Pancreas (tissue), 10 donors: ENCODE measurements at regions not wholly inside any gene's neighbourhood (a gene's known extent, or its start where the extent isn't known, plus 50 kb on each side); places are given as distances from the start of the nearest gene placed in this dataset.

Experiments
- ATAC-seq, 4 donors: fragments of 200-7000 bp; cut with Tn5 transposase; one replicate each; pipeline versions ENCODE4 v1.8.0 to v1.9.1; 2020; ENCODE audit warnings: mild to moderate bottlenecking in 4 of 4, moderate library complexity in 4 of 4
- DNase-seq, 6 donors: peaks; one replicate each; pipeline ENCODE4 v3.0.0-alpha.2; 2020
- FAIRE-seq: peaks from 2 replicates; lab custom pipeline; 2012; peaks lifted over from hg19 to GRCh38; lab: Jason Lieb, UNC
- H3K27ac ChIP-seq, 4 donors: fragments of 200-600 bp; sonication (generic); 1 replicate in 3 of 4; 2 replicates in 1 of 4; pipeline versions ENCODE4 v1.5.0 to v1.8.0; 2020
- H3K27me3 ChIP-seq, 4 donors: fragments of 200-600 bp; one replicate each; pipeline ENCODE4 v1.8.0; 2021
- H3K36me3 ChIP-seq, 3 donors: fragments of 200-600 bp; sonication (generic) in 1 of 3; one replicate each; pipeline versions ENCODE4 v1.5.0 to v1.8.0; 2020 to 2021
- H3K4me1 ChIP-seq, 3 donors: fragments of 200-600 bp; one replicate each; pipeline ENCODE4 v1.8.0; 2021
- H3K4me3 ChIP-seq, 4 donors: fragments of 200-600 bp; sonication (generic) in 2 of 4; one replicate each; pipeline versions ENCODE4 v1.5.0 to v1.8.0; 2020 to 2021
- H3K9me3 ChIP-seq, 4 donors: fragments of 200-600 bp; one replicate each; pipeline ENCODE4 v1.8.0; 2021
- WGBS, 2 donors: extraction: QIAGEN DNeasy Blood & Tissue Kit; methylation state at CpG; one replicate each; pipeline ENCODE4 v1.1.7; 2013; 5-methylcytosine and 5-hydroxymethylcytosine counted together
- intact Hi-C, 3 donors: fragments of 100-400 bp; cut with DNase I; formaldehyde crosslinking; loops; one replicate each; pipeline versions ENCODE4 v1.11.1 to v1.14.2; 2022
- TF ChIP-seq, protein P1 (sequence below), 4 donors: fragments of 200-600 bp; sonication (generic) in 3 of 4; IDR thresholded peaks; one replicate each; pipeline versions ENCODE4 v1.5.0 to v1.8.0; 2021; ENCODE audit warnings: antibody characterized with exemption in 4 of 4
- donor health status: healthy with polysubstance abuse.
- donor health status: DM: no; HTN: no; CAD: no; lungs with moderate emphysema.
- donor health status: DM: no; HTN: no; CAD: no.
- donor health status: control.
- donor health status: control.
- donor health status: Bipolar disorder and iron deficiency.
- donor health status: DM: yes; HTN: yes; CAD: no.
- donor health status: DM: no; HTN: no; CAD: no.
- donor health status: DM: no; HTN: no; CAD: no.
- donor health status: DM: yes; HTN: yes; CAD: no.

DNA sequence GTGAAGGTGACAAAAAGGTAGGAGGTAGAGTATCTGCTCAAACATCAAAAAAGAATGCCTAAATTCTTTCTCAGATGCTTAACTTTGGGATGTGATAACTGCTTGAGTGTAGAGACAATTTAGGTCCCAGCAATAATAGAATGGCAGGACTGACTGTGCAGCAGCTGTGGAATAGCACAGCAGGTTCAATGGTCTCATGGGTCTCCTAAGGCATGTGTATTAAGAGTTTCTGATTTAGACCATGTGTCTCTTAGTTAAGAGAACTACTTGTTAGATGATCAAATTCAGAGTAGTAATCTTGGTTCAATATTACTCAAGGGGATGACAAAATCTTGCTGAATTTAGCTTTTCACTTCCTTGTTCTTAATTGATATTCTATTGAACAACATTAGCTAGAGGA is 72.0 kb downstream of the ALX1 start:
- H3K4me3 ChIP-seq = no peak overlapping the region
- ATAC-seq (no peak), DNase-seq (no peak), FAIRE-seq (no peak)
- H3K9me3 ChIP-seq = no peaks in the 10 kb centered on the region
- H3K27me3 ChIP-seq = no peaks in the 10 kb centered on the region
- TF ChIP-seq, protein P1, sequence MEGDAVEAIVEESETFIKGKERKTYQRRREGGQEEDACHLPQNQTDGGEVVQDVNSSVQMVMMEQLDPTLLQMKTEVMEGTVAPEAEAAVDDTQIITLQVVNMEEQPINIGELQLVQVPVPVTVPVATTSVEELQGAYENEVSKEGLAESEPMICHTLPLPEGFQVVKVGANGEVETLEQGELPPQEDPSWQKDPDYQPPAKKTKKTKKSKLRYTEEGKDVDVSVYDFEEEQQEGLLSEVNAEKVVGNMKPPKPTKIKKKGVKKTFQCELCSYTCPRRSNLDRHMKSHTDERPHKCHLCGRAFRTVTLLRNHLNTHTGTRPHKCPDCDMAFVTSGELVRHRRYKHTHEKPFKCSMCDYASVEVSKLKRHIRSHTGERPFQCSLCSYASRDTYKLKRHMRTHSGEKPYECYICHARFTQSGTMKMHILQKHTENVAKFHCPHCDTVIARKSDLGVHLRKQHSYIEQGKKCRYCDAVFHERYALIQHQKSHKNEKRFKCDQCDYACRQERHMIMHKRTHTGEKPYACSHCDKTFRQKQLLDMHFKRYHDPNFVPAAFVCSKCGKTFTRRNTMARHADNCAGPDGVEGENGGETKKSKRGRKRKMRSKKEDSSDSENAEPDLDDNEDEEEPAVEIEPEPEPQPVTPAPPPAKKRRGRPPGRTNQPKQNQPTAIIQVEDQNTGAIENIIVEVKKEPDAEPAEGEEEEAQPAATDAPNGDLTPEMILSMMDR (IDR thresholded peaks at IDR 0.05) = no peak
- no peaks in the 10 kb centered on the region for H3K36me3 ChIP-seq
- intact Hi-C loops = no loop called here
- no peaks in the 10 kb centered on the region for H3K4me1 ChIP-seq
- H3K27ac ChIP-seq = no peak overlapping the region

DNA sequence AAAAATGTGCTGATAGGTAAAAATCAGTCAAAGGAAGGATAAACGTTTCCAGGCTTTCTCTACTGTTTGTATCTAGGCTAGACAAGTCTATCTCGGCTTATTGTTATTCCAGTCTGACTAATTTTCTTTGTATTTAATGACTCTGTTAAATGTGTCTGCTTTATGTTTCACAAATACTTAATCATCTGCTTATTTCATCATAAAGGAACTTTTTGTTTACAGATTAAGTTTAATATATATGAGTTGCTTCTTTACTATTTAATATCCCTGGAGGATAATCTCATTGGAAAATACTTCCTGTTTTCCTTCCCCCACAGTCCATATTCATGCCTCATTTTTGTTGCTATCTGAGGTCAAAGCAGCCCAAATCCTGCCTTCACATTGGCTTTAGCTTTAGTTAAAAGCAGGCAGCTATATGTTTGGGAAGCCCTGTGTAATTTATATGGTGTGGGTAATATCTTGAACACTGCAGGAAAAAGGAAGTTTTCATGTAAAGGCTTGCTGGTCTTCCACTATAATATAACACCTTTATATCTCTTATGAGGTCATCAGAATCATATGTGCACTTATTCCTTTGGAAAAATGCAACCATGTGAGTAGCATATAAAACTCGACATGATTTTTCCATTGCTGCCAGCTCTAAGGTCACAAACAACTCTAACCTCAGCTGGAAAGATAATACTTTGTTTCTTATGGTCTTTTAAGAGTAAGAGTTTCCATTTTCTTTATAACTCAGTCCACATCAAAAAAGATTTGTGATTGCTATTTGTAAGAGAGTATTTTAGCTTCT is 76.8 kb downstream of the ALX1 start:
- TF ChIP-seq, protein P1 (IDR thresholded peaks at IDR 0.05) = no peak
- Histone ChIP-seq H3K4me1 (no peaks in the 10 kb centered on the region), H3K4me3 (no peak overlapping the region), H3K27ac (no peak overlapping the region), H3K36me3 (no peaks in the 10 kb centered on the region), H3K9me3 (no peaks in the 10 kb centered on the region), H3K27me3 (no peaks in the 10 kb centered on the region)
- no peak for DNase-seq
- intact Hi-C loops = no loop called here
- ATAC-seq = no peak
- WGBS, 2 donors = 23 to 35% methylated on average over 3 of the region's 3 CpGs
- no peak for FAIRE-seq

DNA sequence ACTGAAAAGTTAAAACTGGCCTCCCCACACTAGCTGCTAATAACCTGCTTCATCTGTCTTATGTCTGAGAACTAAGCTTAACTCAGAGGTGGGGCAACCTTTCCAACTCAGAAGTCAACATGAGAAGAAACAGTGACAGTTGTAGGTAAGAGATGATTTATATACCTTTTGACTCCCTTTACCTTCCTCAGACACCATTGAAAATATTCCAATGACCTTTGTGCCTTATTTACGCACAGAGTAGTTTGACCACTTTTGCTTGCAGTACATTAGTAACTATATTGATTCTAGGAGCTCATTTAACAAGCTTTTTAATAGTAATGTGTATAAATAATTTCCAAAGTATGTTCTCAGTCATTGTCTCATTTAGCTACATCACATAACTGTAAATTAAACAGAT is 77.6 kb downstream of the ALX1 start:
- Histone ChIP-seq H3K4me1 (no peaks in the 10 kb centered on the region), H3K4me3 (no peak overlapping the region), H3K27ac (no peak overlapping the region), H3K27me3 (no peaks in the 10 kb centered on the region), H3K9me3 (no peaks in the 10 kb centered on the region), H3K36me3 (no peaks in the 10 kb centered on the region)
- TF ChIP-seq, protein P1 (IDR thresholded peaks at IDR 0.05) = no peak
- FAIRE-seq = no peak
- no peak for ATAC-seq
- DNase-seq = no peak
- intact Hi-C loops = no loop called here
- WGBS, 2 donors = 38% methylated on average over 1 of the region's 1 CpG

DNA sequence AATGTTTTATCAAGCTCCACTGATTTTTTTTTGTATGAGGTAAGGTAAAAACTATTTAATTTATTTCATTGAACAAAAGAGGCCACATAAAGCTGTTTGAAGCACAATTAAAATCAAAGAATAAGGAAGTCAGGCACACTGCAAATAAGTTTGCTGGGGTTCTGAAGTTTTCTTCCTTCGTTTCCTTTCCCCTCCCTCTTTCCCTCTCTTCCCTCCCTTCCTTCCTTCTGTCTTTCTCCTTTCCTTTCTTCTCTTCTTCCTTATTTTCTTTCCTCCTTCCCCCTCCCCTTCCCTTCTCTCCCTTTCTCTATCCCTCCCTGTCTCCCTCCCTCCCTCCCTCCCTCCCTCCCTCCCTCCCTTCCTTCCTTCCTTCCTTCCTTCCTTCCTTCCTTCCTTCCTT is 78.7 kb downstream of the ALX1 start:
- no peaks in the 10 kb centered on the region for H3K36me3 ChIP-seq
- DNase-seq (no peak), ATAC-seq (no peak), FAIRE-seq (no peak)
- no peaks in the 10 kb centered on the region for H3K27me3 ChIP-seq
- no peaks in the 10 kb centered on the region for H3K9me3 ChIP-seq
- intact Hi-C loops = no loop called here
- TF ChIP-seq, protein P1 (IDR thresholded peaks at IDR 0.05) = no peak
- 0 to 21% methylated on average over 1 of the region's 1 CpG for WGBS, 2 donors
- H3K27ac ChIP-seq = no peak overlapping the region
- no peaks in the 10 kb centered on the region for H3K4me1 ChIP-seq
- no peak overlapping the region for H3K4me3 ChIP-seq

DNA sequence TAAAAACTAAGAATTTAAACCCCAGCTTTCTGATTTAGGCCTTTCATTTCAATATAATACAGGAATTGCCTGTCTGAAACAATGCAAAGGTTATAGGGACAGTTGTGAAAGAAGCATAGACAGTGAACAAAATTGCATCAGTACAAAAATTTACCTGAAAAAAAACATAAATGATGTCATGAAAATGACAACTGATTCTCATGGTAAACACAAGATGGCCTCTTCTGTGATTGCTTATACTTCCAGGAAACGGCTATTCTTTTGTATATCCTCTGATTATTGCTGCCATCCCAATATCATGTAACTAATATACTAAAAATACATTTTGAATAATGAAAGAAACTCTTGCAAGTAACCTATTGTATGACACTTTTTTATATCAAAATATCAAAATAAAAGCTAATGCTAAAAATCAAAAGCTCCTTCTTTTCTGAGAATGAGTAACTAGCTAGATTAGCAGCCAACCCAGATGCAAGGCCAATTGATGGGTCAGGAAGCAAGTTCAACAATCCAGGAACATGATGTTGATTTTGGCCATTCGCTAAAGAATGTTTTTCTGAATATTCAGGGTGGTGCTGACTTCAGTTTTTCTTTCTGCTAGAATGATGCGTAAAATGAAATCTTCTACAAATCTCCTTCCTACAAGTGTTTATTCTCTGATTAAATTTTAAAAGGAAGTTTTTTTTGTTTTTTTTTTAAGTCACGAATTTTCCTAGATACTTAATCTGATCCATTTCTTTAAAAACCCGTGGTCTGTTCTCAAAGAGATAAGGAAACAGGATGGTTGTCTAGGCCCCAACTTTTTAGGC is 83.6 kb downstream of the ALX1 start:
- WGBS, 2 donors = 47 to 54% methylated on average over 5 of the region's 5 CpGs
- DNase-seq = no peak
- TF ChIP-seq, protein P1 (IDR thresholded peaks at IDR 0.05) = no peak
- intact Hi-C loops = no loop called here
- no peak for ATAC-seq
- H3K36me3 ChIP-seq = no peaks in the 10 kb centered on the region
- no peak overlapping the region for H3K4me3 ChIP-seq
- no peaks in the 10 kb centered on the region for H3K27me3 ChIP-seq
- FAIRE-seq = no peak
- H3K27ac ChIP-seq = no peak overlapping the region
- no peaks in the 10 kb centered on the region for H3K4me1 ChIP-seq
- H3K9me3 ChIP-seq = no peaks in the 10 kb centered on the region
